ENCODE measurements at regions not wholly inside any gene's neighbourhood (a gene's known extent, or its start where the extent isn't known, plus 50 kb on each side); places are given as distances from the start of the nearest gene placed in this dataset.

DNA sequence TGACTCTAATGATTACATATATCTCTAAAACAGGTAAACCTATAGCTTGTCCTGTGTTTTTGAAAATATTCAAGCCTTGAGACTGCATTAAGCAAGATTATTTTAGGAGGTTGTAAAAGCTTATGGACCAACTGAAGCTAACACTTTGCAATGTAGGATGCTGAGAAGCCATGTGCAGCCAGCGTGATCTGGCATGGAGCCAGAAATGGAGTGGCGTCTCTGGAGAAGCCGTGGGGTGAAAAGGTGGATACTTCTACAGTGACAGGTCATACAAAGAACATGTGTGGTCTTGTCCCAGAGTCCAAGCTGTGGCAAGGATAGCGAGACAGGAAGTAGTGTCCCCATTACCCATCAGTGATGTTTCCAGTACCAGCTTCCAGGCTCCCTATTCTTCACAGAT is 100.8 kb upstream of the CD180 start:
- DNase-seq (ENCODE audit: low spot score) = no peak
- Histone ChIP-seq H3K27ac (no peak overlapping the region), H3K79me2 (no peaks in the 10 kb centered on the region), H3K27me3 (no peaks in the 10 kb centered on the region), H3K4me2 (no peak overlapping the region), H3K4me3 (no peak overlapping the region), H3K9me3 (ENCODE audit: low read depth) (no peaks in the 10 kb centered on the region), H2AFZ (no peak overlapping the region), H3K36me3 (replicated peaks; ENCODE audit: insufficient read depth, low read depth) (no peaks in the 10 kb centered on the region), H3K9me2 (replicated peaks; ENCODE audit: insufficient read depth) (no peaks in the 10 kb centered on the region), H4K20me1 (ENCODE audit: insufficient read depth, poor library complexity, severe bottlenecking) (no peaks in the 10 kb centered on the region), H3K4me1 (ENCODE audit: insufficient read depth) (peaks cover 18% of the 10 kb centered on the region)
- TF ChIP-seq, protein P1, sequence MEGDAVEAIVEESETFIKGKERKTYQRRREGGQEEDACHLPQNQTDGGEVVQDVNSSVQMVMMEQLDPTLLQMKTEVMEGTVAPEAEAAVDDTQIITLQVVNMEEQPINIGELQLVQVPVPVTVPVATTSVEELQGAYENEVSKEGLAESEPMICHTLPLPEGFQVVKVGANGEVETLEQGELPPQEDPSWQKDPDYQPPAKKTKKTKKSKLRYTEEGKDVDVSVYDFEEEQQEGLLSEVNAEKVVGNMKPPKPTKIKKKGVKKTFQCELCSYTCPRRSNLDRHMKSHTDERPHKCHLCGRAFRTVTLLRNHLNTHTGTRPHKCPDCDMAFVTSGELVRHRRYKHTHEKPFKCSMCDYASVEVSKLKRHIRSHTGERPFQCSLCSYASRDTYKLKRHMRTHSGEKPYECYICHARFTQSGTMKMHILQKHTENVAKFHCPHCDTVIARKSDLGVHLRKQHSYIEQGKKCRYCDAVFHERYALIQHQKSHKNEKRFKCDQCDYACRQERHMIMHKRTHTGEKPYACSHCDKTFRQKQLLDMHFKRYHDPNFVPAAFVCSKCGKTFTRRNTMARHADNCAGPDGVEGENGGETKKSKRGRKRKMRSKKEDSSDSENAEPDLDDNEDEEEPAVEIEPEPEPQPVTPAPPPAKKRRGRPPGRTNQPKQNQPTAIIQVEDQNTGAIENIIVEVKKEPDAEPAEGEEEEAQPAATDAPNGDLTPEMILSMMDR (IDR thresholded peaks at IDR 0.05; ENCODE audit: poor library complexity) = no peak
- TF ChIP-seq EZH2 (IDR thresholded peaks at IDR 0.05; ENCODE audit: borderline replicate concordance) = no peak
- TF ChIP-seq EZH2phosphoT487 (IDR thresholded peaks at IDR 0.05; ENCODE audit: low read depth, severe bottlenecking, unreplicated experiment) = no peak
- 60% methylated on average over 4 of the region's 4 CpGs for WGBS (ENCODE audit: low lambda C conversion rate, missing lambda C conversion rate)

DNA sequence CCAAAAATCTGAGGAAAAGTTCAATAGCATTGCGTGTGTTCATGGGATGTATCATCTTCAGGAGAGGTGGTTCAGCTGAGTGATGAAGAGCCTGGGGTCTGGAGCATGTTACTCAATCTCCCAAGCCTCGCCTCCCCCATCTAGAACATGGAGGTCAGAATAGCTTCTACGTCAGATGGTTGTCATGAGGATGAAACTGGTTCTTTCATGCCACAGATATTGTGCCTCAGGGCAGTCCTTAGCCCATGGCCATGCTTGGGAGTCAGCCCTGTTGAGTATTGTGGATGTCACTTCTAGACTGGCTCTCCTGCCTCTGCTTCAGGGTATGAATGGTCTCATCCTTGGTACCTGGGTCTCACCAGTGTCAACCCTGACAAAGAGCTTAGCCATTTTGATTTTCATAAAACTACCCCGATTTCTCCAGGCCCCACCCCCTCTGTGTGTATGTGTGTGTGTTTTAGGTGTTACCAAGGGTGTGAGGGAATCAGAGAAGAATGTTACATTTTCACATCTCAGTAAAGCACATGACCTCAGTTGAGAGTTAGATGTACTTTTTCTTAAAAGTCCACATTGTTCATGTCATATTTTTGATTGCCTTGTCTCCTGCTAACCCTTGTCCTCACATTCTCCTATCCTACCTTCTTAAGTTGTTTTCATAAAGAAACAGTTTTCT is 97.8 kb upstream of the CD180 start:
- Histone ChIP-seq H3K4me3 (no peak overlapping the region), H3K36me3 (replicated peaks; ENCODE audit: insufficient read depth, low read depth) (no peaks in the 10 kb centered on the region), H3K27me3 (no peaks in the 10 kb centered on the region), H3K9me2 (replicated peaks; ENCODE audit: insufficient read depth) (no peaks in the 10 kb centered on the region), H3K4me1 (ENCODE audit: insufficient read depth) (peaks cover 6% of the 10 kb centered on the region), H2AFZ (no peak overlapping the region), H4K20me1 (ENCODE audit: insufficient read depth, poor library complexity, severe bottlenecking) (no peaks in the 10 kb centered on the region), H3K79me2 (no peaks in the 10 kb centered on the region), H3K27ac (no peak overlapping the region), H3K4me2 (no peak overlapping the region), H3K9me3 (ENCODE audit: low read depth) (no peaks in the 10 kb centered on the region)
- TF ChIP-seq EZH2 (IDR thresholded peaks at IDR 0.05; ENCODE audit: borderline replicate concordance) (no peak), EZH2phosphoT487 (IDR thresholded peaks at IDR 0.05; ENCODE audit: low read depth, severe bottlenecking, unreplicated experiment) (no peak)
- TF ChIP-seq, protein P1 (IDR thresholded peaks at IDR 0.05; ENCODE audit: poor library complexity) = no peak
- 95% methylated on average over 4 of the region's 4 CpGs for WGBS (ENCODE audit: low lambda C conversion rate, missing lambda C conversion rate)
- no peak for DNase-seq (ENCODE audit: low spot score)

DNA sequence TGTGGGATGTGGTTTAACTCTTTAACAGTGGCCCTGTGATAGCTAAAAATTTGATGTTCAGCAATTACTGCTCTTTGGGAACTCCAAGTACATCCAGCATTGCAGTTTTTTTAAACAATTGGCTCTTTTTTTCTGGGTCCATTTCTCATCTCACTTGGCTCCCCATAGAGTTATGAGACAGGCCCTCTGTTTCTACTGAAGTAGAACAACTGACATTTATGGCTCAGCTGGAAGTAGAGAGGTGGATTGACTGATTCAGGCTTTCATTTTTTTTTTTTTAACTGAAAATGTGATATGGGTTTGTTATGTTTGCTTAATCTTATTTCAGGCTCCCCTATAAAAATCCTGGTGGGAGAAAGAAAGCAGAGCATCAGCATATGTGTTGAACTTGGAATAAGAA is 96.6 kb upstream of the CD180 start:
- Histone ChIP-seq H3K27me3 (no peaks in the 10 kb centered on the region), H3K4me1 (ENCODE audit: insufficient read depth) (peaks cover 6% of the 10 kb centered on the region), H3K9me2 (replicated peaks; ENCODE audit: insufficient read depth) (no peaks in the 10 kb centered on the region), H3K4me2 (no peak overlapping the region), H3K27ac (no peak overlapping the region), H3K9me3 (ENCODE audit: low read depth) (no peaks in the 10 kb centered on the region), H3K4me3 (no peak overlapping the region), H3K36me3 (replicated peaks; ENCODE audit: insufficient read depth, low read depth) (no peaks in the 10 kb centered on the region), H2AFZ (no peak overlapping the region), H4K20me1 (ENCODE audit: insufficient read depth, poor library complexity, severe bottlenecking) (no peaks in the 10 kb centered on the region), H3K79me2 (no peaks in the 10 kb centered on the region)
- TF ChIP-seq EZH2 (IDR thresholded peaks at IDR 0.05; ENCODE audit: borderline replicate concordance) (no peak), EZH2phosphoT487 (IDR thresholded peaks at IDR 0.05; ENCODE audit: low read depth, severe bottlenecking, unreplicated experiment) (no peak)
- TF ChIP-seq, protein P1 (IDR thresholded peaks at IDR 0.05; ENCODE audit: poor library complexity) = no peak
- DNase-seq (ENCODE audit: low spot score) = no peak

Measured in hepatocyte (in vitro differentiated cells).